ENCODE measurements at regions not wholly inside any gene's neighbourhood (a gene's known extent, or its start where the extent isn't known, plus 50 kb on each side); places are given as distances from the start of the nearest gene placed in this dataset.

- TF ChIP-seq CTCF (IDR thresholded peaks at IDR 0.05): no peak
- TF ChIP-seq POLR2A (IDR thresholded peaks at IDR 0.05): no peak
Measured at GRCh38 chr10:61189912-61190311, 245.9 kb upstream of the RHOBTB1 start.

All from Peyer's patch (tissue), 4 donors.